Ishikawa (cell line): ENCODE measurements at regions not wholly inside any gene's neighbourhood (a gene's known extent, or its start where the extent isn't known, plus 50 kb on each side); places are given as distances from the start of the nearest gene placed in this dataset.

Experiments used
- CEBPB ChIP-seq: IDR thresholded peaks from 2 replicates; pipeline ENCODE4 v1.6.1; 2012
- CREB1 ChIP-seq: IDR thresholded peaks from 2 replicates; pipeline ENCODE4 v1.6.1; 2012; ENCODE audit warnings: low read depth
- EGR1 ChIP-seq: IDR thresholded peaks from 2 replicates; pipeline ENCODE4 v1.6.1; 2012
- EP300 ChIP-seq: IDR thresholded peaks from 2 replicates; pipeline ENCODE4 v1.6.1; 2012; ENCODE audit warnings: borderline replicate concordance
- FOXM1 ChIP-seq: IDR thresholded peaks from 2 replicates; pipeline ENCODE4 v1.6.1; 2012; ENCODE audit warnings: low read depth, borderline replicate concordance
- MAX ChIP-seq: IDR thresholded peaks from 2 replicates; pipeline ENCODE4 v1.6.1; 2012
- NFIC ChIP-seq: IDR thresholded peaks from 2 replicates; pipeline ENCODE4 v1.6.1; 2012
- RAD21 ChIP-seq: IDR thresholded peaks from 2 replicates; pipeline ENCODE4 v1.6.1; 2012; ENCODE audit warnings: low read depth
- REST ChIP-seq: IDR thresholded peaks from 2 replicates; pipeline ENCODE4 v1.6.1; 2012; ENCODE audit warnings: low read depth, mild to moderate bottlenecking
- TAF1 ChIP-seq: IDR thresholded peaks from 2 replicates; pipeline ENCODE4 v1.6.1; 2012; ENCODE audit warnings: low read depth, mild to moderate bottlenecking
- TCF12 ChIP-seq: IDR thresholded peaks from 2 replicates; pipeline ENCODE4 v1.6.1; 2012; ENCODE audit warnings: low read depth
- TEAD4 ChIP-seq: IDR thresholded peaks from 2 replicates; pipeline ENCODE4 v1.6.1; 2012
- USF1 ChIP-seq: IDR thresholded peaks from 2 replicates; pipeline ENCODE4 v1.6.1; 2012
- YY1 ChIP-seq: IDR thresholded peaks from 2 replicates; pipeline ENCODE4 v1.6.1; 2012; ENCODE audit warnings: low read depth
- ZBTB7A ChIP-seq: IDR thresholded peaks from 2 replicates; pipeline ENCODE4 v1.6.1; 2012; ENCODE audit warnings: low read depth

GRCh38 chr2:16296331-16297250 lies 356.2 kb downstream of the MYCN start:
- no peak for TF ChIP-seq NFIC
- TF ChIP-seq TAF1, result no peak
- TF ChIP-seq TEAD4, result no peak

- TF ChIP-seq NFIC (no peak), TCF12 (no peak), USF1 (no peak)
Measured at GRCh38 chr2:16296038-16296290, 355.6 kb downstream of the MYCN start.

- TF ChIP-seq TCF12 (no peak), EGR1 (no peak), EP300 (no peak), MAX (no peak), FOXM1 (no peak), YY1 (no peak), CREB1 (no peak), ZBTB7A (no peak), TAF1 (no peak), REST (no peak), CEBPB (no peak), NFIC (no peak), RAD21 (no peak), USF1 (no peak), TEAD4 (no peak)
Measured at GRCh38 chr2:16294791-16295190, 354.4 kb downstream of the MYCN start.

- TF ChIP-seq EP300, result no peak
- TF ChIP-seq REST, result no peak
- TF ChIP-seq ZBTB7A, result no peak
- TF ChIP-seq TCF12, result no peak
- no peak for TF ChIP-seq RAD21
- TF ChIP-seq FOXM1, result no peak
- no peak for TF ChIP-seq NFIC
- TF ChIP-seq YY1, result no peak
Measured at GRCh38 chr2:16293871-16294270, 353.5 kb downstream of the MYCN start.

GRCh38 chr2:16293398-16293797 lies 353.0 kb downstream of the MYCN start:
- TF ChIP-seq YY1 (no peak), USF1 (no peak), CEBPB (no peak), ZBTB7A (no peak), TAF1 (no peak)

GRCh38 chr2:16291731-16292550 lies 351.6 kb downstream of the MYCN start:
- TF ChIP-seq MAX, result no peak

- TF ChIP-seq TAF1 (no peak), CREB1 (no peak), TCF12 (no peak), TEAD4 (no peak), EP300 (no peak), CEBPB (no peak), YY1 (no peak), ZBTB7A (no peak), RAD21 (no peak), EGR1 (no peak), MAX (no peak), USF1 (no peak), NFIC (no peak), FOXM1 (no peak), REST (no peak)
Measured at GRCh38 chr2:16291226-16291625, 350.9 kb downstream of the MYCN start.
